Thoracic aorta (tissue), 2 donors: ENCODE measurements at regions not wholly inside any gene's neighbourhood (a gene's known extent, or its start where the extent isn't known, plus 50 kb on each side); places are given as distances from the start of the nearest gene placed in this dataset.
"Not testable (repeated sequence)": the region's sequence is repeated elsewhere in the genome, so short reads cannot be mapped to it uniquely, and the experiment has no call there.

Source experiments
- ATAC-seq: fragments of 150-250 bp; one replicate; pipeline ENCODE4 v1.8.0; 2017; ENCODE audit warnings: low read depth; ENCODE audit not compliant: insufficient number of reproducible peaks, low FRiP score
- DNase-seq: peaks from one replicate; pipeline ENCODE4 v3.0.0-alpha.2; 2020; ENCODE audit warnings: low spot score
- H3K27ac ChIP-seq, 2 donors: fragments of 200-600 bp; sonication (generic); 1 replicate in 1 of 2; 2 replicates in 1 of 2; pipeline ENCODE4 v1.5.1; 2016; ENCODE audit warnings: mild to moderate bottlenecking in 2 of 2, moderate library complexity in 2 of 2
- H3K27me3 ChIP-seq: fragments of 200-600 bp; sonication (generic); replicated peaks from 2 replicates; pipeline ENCODE4 v1.6.0; 2016; ENCODE audit warnings: mild to moderate bottlenecking; ENCODE audit not compliant: insufficient read depth
- H3K36me3 ChIP-seq: fragments of 200-600 bp; sonication (generic); one replicate; pipeline ENCODE4 v1.5.1; 2016
- H3K4me1 ChIP-seq, 2 donors: fragments of 200-600 bp; sonication (generic); 1 replicate in 1 of 2; 2 replicates in 1 of 2; pipeline versions ENCODE4 v1.5.1 to v1.6.0; 2016; ENCODE audit warnings: low read depth in 2 of 2, mild to moderate bottlenecking in 1 of 2; ENCODE audit not compliant: control insufficient read depth in 1 of 2
- H3K4me3 ChIP-seq: fragments of 200-600 bp; sonication (generic); 2 replicates; pipeline ENCODE4 v1.5.1; 2016; ENCODE audit warnings: mild to moderate bottlenecking
- H3K9me3 ChIP-seq: fragments of 200-600 bp; sonication (generic); 2 replicates; pipeline ENCODE4 v1.5.1; 2016
- CTCF ChIP-seq: fragments of 200-600 bp; sonication (generic); IDR thresholded peaks from one replicate; pipeline ENCODE4 v1.5.1; 2019; ENCODE audit warnings: antibody characterized with exemption

- ATAC-seq (no peak), DNase-seq (no peak)
- no peak for TF ChIP-seq CTCF
Observed at GRCh38 chr10:23917251-23917840, 291.6 kb upstream of the KIAA1217 start.

GRCh38 chr10:23918090-23918723 is 290.7 kb upstream of the KIAA1217 start:
- Histone ChIP-seq H3K36me3 (no peaks in the 10 kb centered on the region), H3K4me1 (no peaks in the 10 kb centered on the region), H3K27me3 (no peaks in the 10 kb centered on the region), H3K9me3 (no peaks in the 10 kb centered on the region), H3K27ac (no peak overlapping the region), H3K4me3 (no peak overlapping the region)
- TF ChIP-seq CTCF: no peak
- no peak for DNase-seq
- ATAC-seq: no peak

More at GRCh38 chr10:23917251-23917840, 291.6 kb upstream of the KIAA1217 start:
- H3K4me3 ChIP-seq: no peak overlapping the region
- no peak overlapping the region for H3K27ac ChIP-seq
- H3K4me1 ChIP-seq: no peaks in the 10 kb centered on the region
- no peaks in the 10 kb centered on the region for H3K9me3 ChIP-seq
- H3K27me3 ChIP-seq: no peaks in the 10 kb centered on the region
- no peaks in the 10 kb centered on the region for H3K36me3 ChIP-seq

- no peak for ATAC-seq
Observed at GRCh38 chr10:23918839-23919238, 290.1 kb upstream of the KIAA1217 start.

GRCh38 chr10:23927576-23928325 is 281.2 kb upstream of the KIAA1217 start:
- no peak for ATAC-seq
- Histone ChIP-seq H3K4me1 (no peaks in the 10 kb centered on the region), H3K36me3 (no peaks in the 10 kb centered on the region), H3K9me3 (no peaks in the 10 kb centered on the region), H3K4me3 (no peak overlapping the region), H3K27ac (no peak overlapping the region), H3K27me3 (no peaks in the 10 kb centered on the region)
- DNase-seq: no peak
- no peak for TF ChIP-seq CTCF

More at GRCh38 chr10:23918839-23919238, 290.1 kb upstream of the KIAA1217 start:
- DNase-seq: no peak
- no peak for TF ChIP-seq CTCF
- H3K27me3 ChIP-seq: no peaks in the 10 kb centered on the region
- no peak overlapping the region for H3K27ac ChIP-seq
- H3K4me3 ChIP-seq: no peak overlapping the region
- H3K9me3 ChIP-seq: no peaks in the 10 kb centered on the region
- no peaks in the 10 kb centered on the region for H3K36me3 ChIP-seq
- H3K4me1 ChIP-seq: no peaks in the 10 kb centered on the region

- ATAC-seq, H3K36me3 ChIP-seq, H3K4me1 ChIP-seq, H3K4me3 ChIP-seq, H3K27ac ChIP-seq, DNase-seq, H3K27me3 ChIP-seq, H3K9me3 ChIP-seq: not testable (repeated sequence)
Observed at GRCh38 chr10:23934023-23934422, 274.9 kb upstream of the KIAA1217 start.
